Liver (tissue), 3 donors: ENCODE measurements at regions not wholly inside any gene's neighbourhood (a gene's known extent, or its start where the extent isn't known, plus 50 kb on each side); places are given as distances from the start of the nearest gene placed in this dataset.

Source experiments
- CTCF ChIP-seq: fragments of 150-350 bp; IDR thresholded peaks from 2 replicates; pipeline ENCODE4 v1.5.1; 2017; ENCODE audit warnings: improper control_type of control experiment, low read depth, low read length; ENCODE audit not compliant: missing input control
- FOXA2 ChIP-seq: IDR thresholded peaks from 2 replicates; pipeline ENCODE4 v1.6.1; 2016; ENCODE audit warnings: antibody characterized with exemption
- GABPA ChIP-seq, 2 donors: IDR thresholded peaks in 1 of 2; conservative IDR thresholded peaks in 1 of 2; 2 replicates each; pipeline ENCODE4 v1.6.1; 2016; ENCODE audit warnings: antibody characterized with exemption in 2 of 2, mild to moderate bottlenecking in 1 of 2, moderate library complexity in 1 of 2
- JUND ChIP-seq, 2 donors: IDR thresholded peaks; 2 replicates each; pipeline ENCODE4 v1.6.1; 2016; ENCODE audit warnings: antibody characterized with exemption in 2 of 2
- MAX ChIP-seq: IDR thresholded peaks from 2 replicates; pipeline ENCODE4 v1.6.1; 2016; ENCODE audit warnings: antibody characterized with exemption
- NR2F2 ChIP-seq: IDR thresholded peaks from 2 replicates; pipeline ENCODE4 v1.6.1; 2016; ENCODE audit warnings: antibody characterized with exemption
- RAD21 ChIP-seq, 2 donors: IDR thresholded peaks; 2 replicates each; pipeline ENCODE4 v1.6.1; 2016; ENCODE audit warnings: antibody characterized with exemption in 2 of 2, mild to moderate bottlenecking in 2 of 2
- SP1 ChIP-seq: IDR thresholded peaks from 2 replicates; pipeline ENCODE4 v1.6.1; 2018; ENCODE audit warnings: antibody characterized with exemption, mild to moderate bottlenecking
- TAF1 ChIP-seq: conservative IDR thresholded peaks from 2 replicates; pipeline ENCODE4 v1.6.1; 2016; ENCODE audit warnings: antibody characterized with exemption, mild to moderate bottlenecking
- YY1 ChIP-seq: IDR thresholded peaks from 2 replicates; pipeline ENCODE4 v1.6.1; 2016; ENCODE audit warnings: antibody characterized with exemption, mild to moderate bottlenecking
- TF ChIP-seq, protein P1 (sequence below): IDR thresholded peaks from 2 replicates; pipeline ENCODE4 v1.6.1; 2016; ENCODE audit warnings: antibody characterized with exemption, mild to moderate bottlenecking
- donor health status: healthy.
- donor health status: healthy.

DNA sequence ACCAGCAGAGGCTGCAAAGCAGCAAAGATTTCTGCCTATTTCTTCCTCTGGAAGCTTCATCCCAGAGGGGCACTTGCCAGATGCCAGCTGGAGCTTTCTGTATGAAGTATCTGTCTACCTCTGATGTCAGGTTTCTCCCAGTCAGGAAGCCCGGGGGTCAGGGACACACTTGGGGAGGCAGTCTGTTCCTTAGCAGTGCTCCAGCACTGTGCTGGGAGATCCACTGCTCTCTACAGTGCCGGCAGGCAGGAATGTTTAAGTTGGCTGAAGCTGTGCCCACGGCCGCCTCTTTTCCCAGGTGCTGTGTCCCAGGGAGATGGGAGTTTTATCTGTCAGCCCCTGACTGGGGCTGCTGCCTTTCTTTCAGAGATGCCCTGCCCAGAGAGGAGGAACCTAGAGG, 631.1 kb upstream of the HTR1E start:
- no peak for TF ChIP-seq CTCF
- no peak for TF ChIP-seq JUND (IDR thresholded peaks at IDR 0.05)
- no peak for TF ChIP-seq TAF1
- TF ChIP-seq, protein P1, sequence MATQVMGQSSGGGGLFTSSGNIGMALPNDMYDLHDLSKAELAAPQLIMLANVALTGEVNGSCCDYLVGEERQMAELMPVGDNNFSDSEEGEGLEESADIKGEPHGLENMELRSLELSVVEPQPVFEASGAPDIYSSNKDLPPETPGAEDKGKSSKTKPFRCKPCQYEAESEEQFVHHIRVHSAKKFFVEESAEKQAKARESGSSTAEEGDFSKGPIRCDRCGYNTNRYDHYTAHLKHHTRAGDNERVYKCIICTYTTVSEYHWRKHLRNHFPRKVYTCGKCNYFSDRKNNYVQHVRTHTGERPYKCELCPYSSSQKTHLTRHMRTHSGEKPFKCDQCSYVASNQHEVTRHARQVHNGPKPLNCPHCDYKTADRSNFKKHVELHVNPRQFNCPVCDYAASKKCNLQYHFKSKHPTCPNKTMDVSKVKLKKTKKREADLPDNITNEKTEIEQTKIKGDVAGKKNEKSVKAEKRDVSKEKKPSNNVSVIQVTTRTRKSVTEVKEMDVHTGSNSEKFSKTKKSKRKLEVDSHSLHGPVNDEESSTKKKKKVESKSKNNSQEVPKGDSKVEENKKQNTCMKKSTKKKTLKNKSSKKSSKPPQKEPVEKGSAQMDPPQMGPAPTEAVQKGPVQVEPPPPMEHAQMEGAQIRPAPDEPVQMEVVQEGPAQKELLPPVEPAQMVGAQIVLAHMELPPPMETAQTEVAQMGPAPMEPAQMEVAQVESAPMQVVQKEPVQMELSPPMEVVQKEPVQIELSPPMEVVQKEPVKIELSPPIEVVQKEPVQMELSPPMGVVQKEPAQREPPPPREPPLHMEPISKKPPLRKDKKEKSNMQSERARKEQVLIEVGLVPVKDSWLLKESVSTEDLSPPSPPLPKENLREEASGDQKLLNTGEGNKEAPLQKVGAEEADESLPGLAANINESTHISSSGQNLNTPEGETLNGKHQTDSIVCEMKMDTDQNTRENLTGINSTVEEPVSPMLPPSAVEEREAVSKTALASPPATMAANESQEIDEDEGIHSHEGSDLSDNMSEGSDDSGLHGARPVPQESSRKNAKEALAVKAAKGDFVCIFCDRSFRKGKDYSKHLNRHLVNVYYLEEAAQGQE, result no peak
- TF ChIP-seq SP1, result no peak
- no peak for TF ChIP-seq NR2F2
- no peak for TF ChIP-seq FOXA2
- no peak for TF ChIP-seq RAD21 (IDR thresholded peaks at IDR 0.05)
- TF ChIP-seq YY1, result no peak
- TF ChIP-seq GABPA (IDR thresholded peaks at IDR 0.05 in 1 of 2, conservative IDR thresholded peaks at IDR 0.05 in 1 of 2), result no peak
- TF ChIP-seq MAX, result no peak
